Muscle layer of duodenum (tissue), 2 donors: ENCODE measurements at regions not wholly inside any gene's neighbourhood (a gene's known extent, or its start where the extent isn't known, plus 50 kb on each side); places are given as distances from the start of the nearest gene placed in this dataset.
"Not testable (repeated sequence)": the region's sequence is repeated elsewhere in the genome, so short reads cannot be mapped to it uniquely, and the experiment has no call there.

Source experiments
- H3K27ac ChIP-seq: one replicate; pipeline ENCODE4 v1.7.0; 2013; ENCODE audit warnings: mild to moderate bottlenecking, low read length
- H3K27me3 ChIP-seq: one replicate; pipeline ENCODE4 v1.7.0; 2013; ENCODE audit warnings: low read depth, mild to moderate bottlenecking, control low read depth, low read length
- H3K36me3 ChIP-seq, 2 donors: one replicate each; pipeline ENCODE4 v1.7.0; 2013; ENCODE audit warnings: low read length in 2 of 2, control low read depth in 1 of 2, mild to moderate bottlenecking in 1 of 2; ENCODE audit not compliant: insufficient read depth in 2 of 2, control insufficient read depth in 1 of 2
- H3K4me1 ChIP-seq, 2 donors: one replicate each; pipeline ENCODE4 v1.7.0; 2013; ENCODE audit warnings: low read length in 2 of 2, mild to moderate bottlenecking in 2 of 2, control low read depth in 1 of 2, moderate library complexity in 1 of 2; ENCODE audit not compliant: insufficient read depth in 2 of 2, control insufficient read depth in 1 of 2
- H3K4me3 ChIP-seq, 2 donors: one replicate each; pipeline ENCODE4 v1.7.0; 2013; ENCODE audit warnings: low read length in 2 of 2, low read depth in 1 of 2, mild to moderate bottlenecking in 1 of 2
- H3K9me3 ChIP-seq, 2 donors: one replicate each; pipeline ENCODE4 v1.7.0; 2013; ENCODE audit warnings: low read length in 2 of 2, control low read depth in 1 of 2, mild to moderate bottlenecking in 1 of 2; ENCODE audit not compliant: control insufficient read depth in 1 of 2
- donor health status: healthy.

DNA sequence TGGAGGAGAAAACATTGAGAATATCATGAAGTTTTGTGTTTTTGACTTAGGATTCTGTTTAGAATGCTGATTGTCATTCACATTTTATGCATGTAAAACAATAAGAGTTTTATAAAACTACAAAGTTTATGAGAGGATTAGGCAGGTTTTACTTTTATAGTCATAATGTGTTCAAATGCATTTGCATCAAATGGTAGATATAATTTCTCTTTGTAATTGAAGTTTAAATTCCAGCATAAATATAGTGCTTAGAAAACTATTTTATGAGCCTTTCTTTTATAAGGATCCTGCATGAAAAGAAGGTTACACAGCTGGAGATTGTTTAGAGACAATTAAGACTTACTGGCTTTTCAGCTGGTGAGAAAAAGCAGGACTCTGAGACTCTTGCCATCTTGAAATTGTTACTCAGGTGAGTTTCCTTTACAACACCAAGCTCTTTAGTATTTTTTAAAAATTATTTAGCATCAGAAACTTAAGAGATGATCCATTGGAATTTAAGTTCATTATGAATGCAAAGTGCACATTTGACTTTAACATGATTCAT lies 157.1 kb upstream of the MAN1A1 start:
- Histone ChIP-seq H3K27me3 (no peaks in the 10 kb centered on the region), H3K4me3 (no peak overlapping the region), H3K4me1 (no peaks in the 10 kb centered on the region), H3K9me3 (no peaks in the 10 kb centered on the region), H3K36me3 (no peaks in the 10 kb centered on the region), H3K27ac (no peak overlapping the region)

DNA sequence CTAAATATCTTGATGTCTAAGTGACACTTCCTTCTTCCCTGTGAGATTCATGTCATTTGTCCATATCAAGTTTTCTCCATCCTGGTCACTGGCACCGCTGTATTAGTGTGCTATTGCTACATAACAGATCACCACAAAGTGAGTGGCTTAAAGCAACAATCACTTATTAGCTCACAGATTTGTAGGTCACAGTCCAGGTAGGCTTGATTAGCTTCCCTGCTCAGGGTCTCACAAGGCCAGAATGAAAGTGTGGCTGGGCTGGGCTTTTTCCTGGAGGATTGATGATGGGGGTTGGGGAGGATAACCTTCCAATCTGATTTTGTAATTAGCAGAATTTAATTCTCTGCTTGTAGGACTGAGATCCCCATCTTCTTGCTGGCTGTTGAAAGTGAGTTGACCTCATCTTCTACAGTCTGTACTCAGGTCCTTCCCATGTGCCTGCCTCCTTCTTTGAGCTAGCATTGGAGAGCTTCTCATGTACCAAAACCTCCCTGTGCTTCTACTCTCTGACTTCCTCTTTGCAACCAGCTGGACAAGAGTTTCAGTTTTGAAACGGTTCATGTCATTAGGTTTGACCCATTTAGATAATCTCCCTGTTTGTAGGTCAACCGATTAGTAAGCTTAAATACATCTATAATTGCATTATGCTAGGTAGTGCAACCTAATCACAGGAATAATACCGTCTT lies 152.4 kb upstream of the MAN1A1 start:
- Histone ChIP-seq H3K4me1 (no peaks in the 10 kb centered on the region), H3K27ac (no peak overlapping the region), H3K4me3 (no peak overlapping the region), H3K27me3 (no peaks in the 10 kb centered on the region), H3K9me3 (no peaks in the 10 kb centered on the region), H3K36me3 (no peaks in the 10 kb centered on the region)

GRCh38 chr6:119499797-119500196 lies 150.2 kb upstream of the MAN1A1 start:
- Histone ChIP-seq H3K4me1 (no peaks in the 10 kb centered on the region), H3K9me3 (no peaks in the 10 kb centered on the region), H3K4me3 (no peak overlapping the region), H3K36me3 (no peaks in the 10 kb centered on the region), H3K27ac (no peak overlapping the region), H3K27me3 (no peaks in the 10 kb centered on the region)

GRCh38 chr6:119497988-119498727 lies 148.6 kb upstream of the MAN1A1 start:
- Histone ChIP-seq H3K27me3 (no peaks in the 10 kb centered on the region), H3K4me1 (peaks cover 0 to 4% of the 10 kb centered on the region in 2 donors), H3K27ac (no peak overlapping the region), H3K9me3 (no peaks in the 10 kb centered on the region), H3K36me3 (no peaks in the 10 kb centered on the region), H3K4me3 (no peak overlapping the region)

DNA sequence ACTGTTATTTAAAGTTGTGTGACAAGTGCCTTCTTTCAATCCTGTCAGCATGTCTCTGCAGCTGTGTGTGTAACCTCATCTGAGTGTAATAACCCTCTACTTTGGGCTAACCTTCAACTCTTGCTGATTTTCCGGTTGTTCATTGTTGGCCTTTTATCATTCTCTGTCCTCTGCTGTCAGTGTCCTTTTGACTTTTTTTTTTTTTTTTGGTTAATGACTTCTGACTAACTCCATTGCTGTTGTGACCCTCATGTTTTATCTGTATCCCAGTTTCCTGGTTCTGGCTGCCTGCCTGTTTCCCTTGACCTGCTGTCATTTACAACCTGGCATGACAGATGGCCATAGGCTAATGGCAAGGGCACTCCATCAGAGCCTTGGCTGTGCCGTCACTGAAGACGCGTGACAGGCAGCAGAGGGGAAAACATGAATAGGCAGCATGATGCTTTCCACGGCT lies 145.7 kb upstream of the MAN1A1 start:
- peaks cover 0 to 4% of the 10 kb centered on the region in 2 donors for H3K4me1 ChIP-seq
- H3K4me3 ChIP-seq, result no peak overlapping the region
- no peaks in the 10 kb centered on the region for H3K27me3 ChIP-seq
- no peaks in the 10 kb centered on the region for H3K9me3 ChIP-seq
- no peaks in the 10 kb centered on the region for H3K36me3 ChIP-seq
- no peak overlapping the region for H3K27ac ChIP-seq

DNA sequence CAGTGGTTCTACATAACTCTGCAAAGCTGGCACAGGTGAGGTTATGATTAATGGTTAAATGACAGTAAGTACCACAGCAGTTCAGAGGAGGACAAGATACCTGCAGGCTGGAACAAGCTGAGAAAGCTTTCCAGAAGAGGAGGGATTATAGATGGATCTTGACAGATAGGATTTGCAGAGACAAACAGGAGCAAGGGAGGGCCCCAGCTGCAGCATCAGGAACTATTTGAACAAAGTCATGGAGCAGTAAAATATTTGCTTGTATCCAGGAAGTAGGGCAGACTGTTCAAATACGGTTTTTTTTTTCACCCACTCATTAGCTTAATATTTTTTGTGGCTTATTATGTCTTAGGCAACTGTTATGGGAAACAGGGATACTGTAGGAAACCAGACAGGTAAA lies 144.4 kb upstream of the MAN1A1 start:
- no peaks in the 10 kb centered on the region for H3K9me3 ChIP-seq
- no peaks in the 10 kb centered on the region for H3K36me3 ChIP-seq
- H3K4me3 ChIP-seq, result no peak overlapping the region
- H3K27ac ChIP-seq, result no peak overlapping the region
- peaks cover 0 to 4% of the 10 kb centered on the region in 2 donors for H3K4me1 ChIP-seq
- H3K27me3 ChIP-seq, result no peaks in the 10 kb centered on the region

GRCh38 chr6:119491112-119491511 lies 141.6 kb upstream of the MAN1A1 start:
- H3K27me3 ChIP-seq, H3K9me3 ChIP-seq, H3K4me3 ChIP-seq, H3K4me1 ChIP-seq, H3K36me3 ChIP-seq, H3K27ac ChIP-seq: not testable (repeated sequence)

- H3K27me3 ChIP-seq, H3K4me3 ChIP-seq, H3K36me3 ChIP-seq, H3K4me1 ChIP-seq, H3K9me3 ChIP-seq, H3K27ac ChIP-seq: not testable (repeated sequence)
These were observed 140.5 kb upstream of the MAN1A1 start for GRCh38 chr6:119490050-119490449.

DNA sequence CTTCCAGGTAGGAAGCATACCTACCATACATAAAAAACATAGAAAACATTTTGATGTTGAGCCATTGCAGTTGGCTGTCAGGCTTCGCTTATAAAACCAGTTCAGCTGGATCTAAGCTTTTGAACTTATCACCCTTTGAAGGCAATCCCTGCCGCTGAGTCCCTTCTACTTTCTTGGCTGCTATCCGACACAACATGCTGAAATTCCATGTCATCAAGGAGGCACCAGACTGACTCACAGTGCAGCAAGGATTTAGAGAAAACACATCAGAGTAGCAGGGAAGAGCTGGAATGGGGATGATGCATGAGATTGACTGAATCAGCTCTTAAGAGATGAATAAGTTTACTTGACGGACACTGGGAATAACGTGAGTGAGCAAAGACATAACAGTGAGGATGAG lies 135.0 kb upstream of the MAN1A1 start:
- Histone ChIP-seq H3K36me3 (no peaks in the 10 kb centered on the region), H3K27me3 (no peaks in the 10 kb centered on the region), H3K9me3 (no peaks in the 10 kb centered on the region), H3K27ac (no peak overlapping the region), H3K4me3 (no peak overlapping the region), H3K4me1 (peaks cover 0 to 12% of the 10 kb centered on the region in 2 donors)

- peaks cover 0 to 14% of the 10 kb centered on the region in 2 donors for H3K4me1 ChIP-seq
- H3K27ac ChIP-seq, result no peak overlapping the region
- no peaks in the 10 kb centered on the region for H3K27me3 ChIP-seq
- H3K36me3 ChIP-seq, result no peaks in the 10 kb centered on the region
- no peak overlapping the region for H3K4me3 ChIP-seq
- no peaks in the 10 kb centered on the region for H3K9me3 ChIP-seq
These were observed 134.3 kb upstream of the MAN1A1 start for GRCh38 chr6:119483908-119484307.

DNA sequence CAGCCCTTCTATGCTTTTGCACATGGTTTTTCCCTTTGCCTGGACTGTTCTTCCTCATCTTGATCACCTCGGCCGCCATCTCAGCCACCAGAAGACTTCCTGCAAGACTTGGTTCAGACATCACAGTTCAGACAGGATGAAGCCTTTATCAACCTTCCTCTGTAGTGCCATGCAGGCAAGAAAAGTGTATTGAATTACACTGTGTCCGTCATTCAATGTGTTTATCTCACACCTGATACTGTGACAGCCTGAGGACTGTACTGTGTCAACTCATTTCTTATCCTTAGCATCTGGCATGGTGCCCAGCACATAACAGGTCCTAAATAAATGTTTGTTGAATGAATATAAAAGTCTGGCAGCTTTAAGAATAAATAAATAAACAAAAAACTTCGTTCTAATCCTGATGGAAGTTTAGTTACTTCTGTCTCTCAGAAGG lies 133.3 kb upstream of the MAN1A1 start:
- H3K4me3 ChIP-seq, result no peak overlapping the region
- H3K36me3 ChIP-seq, result no peaks in the 10 kb centered on the region
- peaks cover 0 to 14% of the 10 kb centered on the region in 2 donors for H3K4me1 ChIP-seq
- H3K27me3 ChIP-seq, result no peaks in the 10 kb centered on the region
- H3K9me3 ChIP-seq, result no peaks in the 10 kb centered on the region
- no peak overlapping the region for H3K27ac ChIP-seq
